ENCODE measurements at regions not wholly inside any gene's neighbourhood (a gene's known extent, or its start where the extent isn't known, plus 50 kb on each side); places are given as distances from the start of the nearest gene placed in this dataset.

DNA sequence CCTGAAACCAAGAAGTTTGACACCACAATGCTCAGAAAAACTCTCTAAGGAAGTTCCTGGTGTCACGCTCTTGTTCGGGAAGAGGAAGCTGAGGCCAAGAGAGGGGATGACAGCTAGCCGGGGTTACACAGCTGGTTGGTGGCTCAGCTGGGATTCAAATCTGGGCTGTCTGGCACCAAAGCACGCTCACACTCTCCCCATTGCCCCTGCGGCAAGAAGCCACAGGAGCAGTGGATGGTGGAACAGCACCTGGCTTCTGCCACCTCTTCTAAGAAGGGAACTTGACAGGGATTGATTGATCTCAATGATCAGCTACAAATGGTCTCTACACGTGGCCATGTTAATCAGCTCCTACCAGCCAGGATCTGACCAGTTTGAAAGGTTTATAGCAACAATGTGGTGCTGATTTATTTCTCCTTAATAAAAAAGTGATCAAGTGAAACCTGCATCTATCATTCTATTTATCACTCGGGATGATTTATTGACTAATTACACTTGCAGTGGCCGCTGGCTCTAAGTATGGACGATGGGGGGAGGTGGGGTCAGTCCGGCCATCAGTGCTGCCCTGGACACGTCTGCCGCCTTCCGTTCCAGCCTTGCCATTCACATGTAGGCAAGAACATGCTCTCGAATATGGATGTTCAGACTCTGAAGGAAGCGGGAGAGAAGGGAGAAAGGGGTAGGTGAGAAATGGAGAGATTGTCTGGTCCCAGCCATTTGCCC lies 71.9 kb upstream of the TOP1 start (continued):
- TF ChIP-seq GMEB1 (CRISPR knock-in tag; IDR thresholded peaks at IDR 0.05) (no peak), ZBTB7A (IDR thresholded peaks at IDR 0.05; ENCODE audit: borderline replicate concordance, control insufficient read depth, low read depth, low read length) (no peak), ZNF3 (CRISPR knock-in tag; IDR thresholded peaks at IDR 0.05) (no peak), RAD51 (IDR thresholded peaks at IDR 0.05; ENCODE audit: borderline replicate concordance, low read depth) (no peak)
- TF ChIP-seq, protein P1, sequence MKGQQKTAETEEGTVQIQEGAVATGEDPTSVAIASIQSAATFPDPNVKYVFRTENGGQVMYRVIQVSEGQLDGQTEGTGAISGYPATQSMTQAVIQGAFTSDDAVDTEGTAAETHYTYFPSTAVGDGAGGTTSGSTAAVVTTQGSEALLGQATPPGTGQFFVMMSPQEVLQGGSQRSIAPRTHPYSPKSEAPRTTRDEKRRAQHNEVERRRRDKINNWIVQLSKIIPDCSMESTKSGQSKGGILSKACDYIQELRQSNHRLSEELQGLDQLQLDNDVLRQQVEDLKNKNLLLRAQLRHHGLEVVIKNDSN (CRISPR knock-in tag; IDR thresholded peaks at IDR 0.05): no peak

DNA sequence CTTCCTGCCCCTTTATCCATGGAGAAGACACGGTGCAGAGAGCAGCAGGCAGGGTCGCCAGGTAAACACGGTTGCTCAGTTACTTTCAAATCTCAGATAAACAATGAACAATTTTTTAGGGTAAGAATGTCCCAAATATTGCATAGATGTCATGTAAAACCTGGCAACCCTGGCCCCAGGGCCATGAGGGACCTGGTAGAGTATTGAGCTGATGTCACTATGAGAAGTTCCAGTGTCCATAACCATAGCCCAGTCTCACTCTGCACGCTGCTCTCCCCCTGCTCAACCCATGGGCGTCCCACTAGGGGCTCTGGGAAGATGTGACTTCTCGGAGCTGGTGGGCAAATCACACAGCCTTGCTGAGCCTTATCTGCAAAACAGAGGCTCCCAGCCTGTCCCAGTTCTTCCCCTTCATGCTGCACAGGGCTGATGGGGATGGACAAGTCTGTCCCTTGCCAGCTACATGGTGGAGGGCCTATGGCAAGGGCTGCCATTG lies 71.3 kb upstream of the TOP1 start:
- Histone ChIP-seq H3K4me2 (ENCODE audit: insufficient read depth, low read length) (no peak overlapping the region), H3K27me3 (ENCODE audit: control insufficient read depth in 2 of 2, insufficient read depth in 2 of 2, low read length in 2 of 2) (peaks cover 13 to 42% of the 10 kb centered on the region in 2 experiments; a peak in 3 of 5 replicates), H3K9ac (ENCODE audit: insufficient read depth in 1 of 2, low read depth in 2 of 2, low read length in 2 of 2) (no peak overlapping the region), H3K79me2 (ENCODE audit: control insufficient read depth, insufficient read depth, low read length) (no peaks in the 10 kb centered on the region), H4K20me1 (replicated peaks; ENCODE audit: control insufficient read depth, insufficient read depth, low read length) (0 out of 2 replicates have a peak, but pooled peaks cover 1% of the 10 kb centered on the region), H2AFZ (ENCODE audit: low read depth, low read length) (no peak overlapping the region), H3K4me3 (no peak overlapping the region), H3K27ac (ENCODE audit: extremely low read depth, low read depth, low read length) (no peak overlapping the region), H3K36me3 (ENCODE audit: control insufficient read depth, insufficient read depth, low read length) (no peaks in the 10 kb centered on the region), H3K9me3 (replicated peaks; ENCODE audit: control insufficient read depth, insufficient read depth, low read depth, low read length) (no peaks in the 10 kb centered on the region), H3K4me1 (replicated peaks in 1 of 2; ENCODE audit: control insufficient read depth in 2 of 2, insufficient read depth in 2 of 2, low read length in 2 of 2) (no peaks in the 10 kb centered on the region), H3K9me1 (ENCODE audit: control insufficient read depth, insufficient read depth, low read length) (no peaks in the 10 kb centered on the region)
- FAIRE-seq (no peak), DNase-seq (ENCODE audit: extremely low read depth in 1 of 4, low spot score in 3 of 4) (no peak), ATAC-seq (no peak)
- intact Hi-C loops (cut with micrococcal nuclease) (no loop called here), in situ Hi-C loops (cut with MboI) (no loop called here)
- BruUV-seq (replicated peaks): no TSS peak
- 0% methylated on average over 6 of the region's 6 CpGs for whole genome bisulfite sequencing (ENCODE audit: insufficient coverage, low coverage, missing lambda C conversion rate)
- TF ChIP-seq NR1H2 (CRISPR knock-in tag; IDR thresholded peaks at IDR 0.05): no peak
- no peak for TF ChIP-seq FOXK1 (CRISPR knock-in tag; IDR thresholded peaks at IDR 0.05; ENCODE audit: borderline replicate concordance)
- no peak for TF ChIP-seq MAX (CRISPR knock-in tag; IDR thresholded peaks at IDR 0.05)
- CTCF ChIA-PET (ENCODE audit: low intra/inter-chr PET ratio): no interaction called here
- POLR2A ChIA-PET: no interaction called here

Measured in K562 (cell line).